ENCODE measurements at regions not wholly inside any gene's neighbourhood (a gene's known extent, or its start where the extent isn't known, plus 50 kb on each side); places are given as distances from the start of the nearest gene placed in this dataset.

DNA sequence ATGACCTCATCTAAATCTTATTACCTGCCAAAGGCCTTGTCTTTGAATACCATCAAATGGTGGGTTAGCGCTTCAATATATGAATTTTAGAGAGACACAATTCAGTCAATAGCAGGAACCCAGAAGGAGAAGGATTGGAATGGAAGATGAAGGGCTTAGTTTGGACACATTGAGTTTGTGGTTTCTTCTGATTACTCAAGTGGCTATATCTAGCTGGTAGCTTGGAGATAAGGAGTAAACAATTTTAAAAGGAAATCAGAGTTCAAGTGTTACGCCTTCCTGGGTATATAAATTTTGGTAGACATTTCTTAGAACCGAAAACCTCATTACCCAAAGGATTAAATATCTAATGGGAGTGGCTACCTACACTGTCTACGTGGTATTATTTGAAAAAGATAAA is 80.2 kb downstream of the RGS2 start:
- TF ChIP-seq CTCF (IDR thresholded peaks at IDR 0.05; ENCODE audit: low read length) = no peak
- no peak for TF ChIP-seq EZH2phosphoT487 (IDR thresholded peaks at IDR 0.05; ENCODE audit: low read length)
